ENCODE measurements at regions not wholly inside any gene's neighbourhood (a gene's known extent, or its start where the extent isn't known, plus 50 kb on each side); places are given as distances from the start of the nearest gene placed in this dataset. TPM values are rescaled to one million over a fixed set of nuclear protein-coding genes. Genes with fewer than 3 reads are reported as not detected.
"Not testable (repeated sequence)": the region's sequence is repeated elsewhere in the genome, so short reads cannot be mapped to it uniquely, and the experiment has no call there.

- 30 to 34% methylated on average over 1 of the region's 1 CpG for WGBS, 2 donors
- H3K4me1 ChIP-seq = no peaks in the 10 kb centered on the region
- H3K27me3 ChIP-seq = no peaks in the 10 kb centered on the region
- H3K36me3 ChIP-seq (replicated peaks in 1 of 2; ENCODE audit: insufficient read depth in 1 of 2, low read depth in 2 of 2) = no peaks in the 10 kb centered on the region
- H3K4me3 ChIP-seq = no peak overlapping the region
- H3K9me3 ChIP-seq = no peaks in the 10 kb centered on the region
- no peak for DNase-seq
- intact Hi-C loops (cut with DNase I) = no loop called here
- TF ChIP-seq CTCF (IDR thresholded peaks at IDR 0.05) = no peak
- TF ChIP-seq POLR2A (IDR thresholded peaks at IDR 0.05) = no peak
- no peak overlapping the region for H3K27ac ChIP-seq
- no peak for ATAC-seq
Observed at GRCh38 chr2:185674232-185674631, 64.4 kb upstream of the FSIP2 start.

- H3K4me1 ChIP-seq = no peaks in the 10 kb centered on the region
- intact Hi-C loops (cut with DNase I) = no loop called here
- no peak for ATAC-seq
- no peaks in the 10 kb centered on the region for H3K9me3 ChIP-seq
- TF ChIP-seq POLR2A (IDR thresholded peaks at IDR 0.05) = no peak
- H3K27me3 ChIP-seq = no peaks in the 10 kb centered on the region
- 81 to 97% methylated on average over 2 of the region's 2 CpGs for WGBS, 2 donors
- H3K36me3 ChIP-seq (replicated peaks in 1 of 2; ENCODE audit: insufficient read depth in 1 of 2, low read depth in 2 of 2) = no peaks in the 10 kb centered on the region
- no peak for DNase-seq
- no peak overlapping the region for H3K27ac ChIP-seq
- no peak overlapping the region for H3K4me3 ChIP-seq
Observed at GRCh38 chr2:185676316-185676715, 62.3 kb upstream of the FSIP2 start.

GRCh38 chr2:185687001-185687400 lies 51.6 kb upstream of the FSIP2 start:
- H3K27me3 ChIP-seq; DNase-seq; H3K36me3 ChIP-seq (replicated peaks in 1 of 2; ENCODE audit: insufficient read depth in 1 of 2, low read depth in 2 of 2); H3K4me1 ChIP-seq; H3K4me3 ChIP-seq; intact Hi-C loops (cut with DNase I); H3K27ac ChIP-seq; H3K9me3 ChIP-seq; ATAC-seq: not testable (repeated sequence)
- 79 to 84% methylated on average over 3 of the region's 3 CpGs for WGBS, 2 donors

- no peaks in the 10 kb centered on the region for H3K36me3 ChIP-seq (replicated peaks in 1 of 2; ENCODE audit: insufficient read depth in 1 of 2, low read depth in 2 of 2)
- WGBS, 2 donors = 85 to 88% methylated on average over 3 to 7 of the region's 7 CpGs
- H3K4me1 ChIP-seq = no peaks in the 10 kb centered on the region
- no peaks in the 10 kb centered on the region for H3K27me3 ChIP-seq
- no peak for DNase-seq
- H3K27ac ChIP-seq = no peak overlapping the region
- H3K9me3 ChIP-seq = no peaks in the 10 kb centered on the region
- intact Hi-C loops (cut with DNase I) = no loop called here
- H3K4me3 ChIP-seq = no peak overlapping the region
- ATAC-seq = no peak
- no peak for TF ChIP-seq POLR2A (IDR thresholded peaks at IDR 0.05)
- no peak for TF ChIP-seq CTCF (IDR thresholded peaks at IDR 0.05)
Observed at GRCh38 chr2:185687967-185688366, 50.6 kb upstream of the FSIP2 start.

Small RNAs in the stretch of these regions (small RNA-seq; reads per million reads assigned to genes)
- gene RF00096 = not detected

All from body of pancreas (tissue), 4 donors.